Upper lobe of right lung (tissue), 1 donor: ENCODE measurements at regions not wholly inside any gene's neighbourhood (a gene's known extent, or its start where the extent isn't known, plus 50 kb on each side); places are given as distances from the start of the nearest gene placed in this dataset.

Source experiments
- ATAC-seq: fragments of 200-7000 bp; cut with Tn5 transposase; one replicate; pipeline ENCODE4 v1.9.1; 2020; ENCODE audit warnings: mild to moderate bottlenecking, moderate library complexity
- DNase-seq: peaks from one replicate; pipeline ENCODE4 v3.0.0-alpha.2; 2020
- H3K27ac ChIP-seq: fragments of 200-600 bp; one replicate; pipeline ENCODE4 v1.8.0; 2022
- H3K27me3 ChIP-seq: fragments of 200-600 bp; one replicate; pipeline ENCODE4 v1.8.0; 2022; ENCODE audit warnings: mild to moderate bottlenecking
- H3K36me3 ChIP-seq: fragments of 200-600 bp; one replicate; pipeline ENCODE4 v1.8.0; 2022
- H3K4me1 ChIP-seq: fragments of 200-600 bp; one replicate; pipeline ENCODE4 v1.8.0; 2022
- H3K4me3 ChIP-seq: fragments of 200-600 bp; one replicate; pipeline ENCODE4 v1.8.0; 2022; ENCODE audit warnings: mild to moderate bottlenecking
- H3K9me3 ChIP-seq: fragments of 200-600 bp; one replicate; pipeline ENCODE4 v1.8.0; 2022
- CTCF ChIP-seq: fragments of 200-600 bp; IDR thresholded peaks from one replicate; pipeline ENCODE4 v1.8.0; 2022; ENCODE audit warnings: antibody characterized with exemption
- intact Hi-C: fragments of 100-400 bp; cut with DNase I; formaldehyde crosslinking; loops from one replicate; pipeline ENCODE4 v1.11.0; 2022
- donor health status: DM: no; HTN: yes; CAD: no; lungs with severe emphysema.

- DNase-seq (no peak), ATAC-seq (no peak)
- no peaks in the 10 kb centered on the region for H3K36me3 ChIP-seq
- TF ChIP-seq CTCF, result no peak
- H3K27ac ChIP-seq, result no peak overlapping the region
- no peaks in the 10 kb centered on the region for H3K9me3 ChIP-seq
- no peaks in the 10 kb centered on the region for H3K4me1 ChIP-seq
- no peak overlapping the region for H3K4me3 ChIP-seq
- no peaks in the 10 kb centered on the region for H3K27me3 ChIP-seq
- intact Hi-C loops, result no loop called here
These were observed 669.1 kb downstream of the GALR1 start for GRCh38 chr18:77918730-77919129.

GRCh38 chr18:77919923-77920322 lies 670.3 kb downstream of the GALR1 start:
- Histone ChIP-seq H3K4me3 (no peak overlapping the region), H3K9me3 (no peaks in the 10 kb centered on the region), H3K4me1 (no peaks in the 10 kb centered on the region), H3K36me3 (no peaks in the 10 kb centered on the region), H3K27ac (no peak overlapping the region), H3K27me3 (no peaks in the 10 kb centered on the region)
- intact Hi-C loops, result no loop called here
- DNase-seq, result no peak
- TF ChIP-seq CTCF, result no peak
- ATAC-seq, result no peak

GRCh38 chr18:77935342-77935741 lies 685.7 kb downstream of the GALR1 start:
- intact Hi-C loops, result no loop called here
- H3K9me3 ChIP-seq, result no peaks in the 10 kb centered on the region
- no peaks in the 10 kb centered on the region for H3K27me3 ChIP-seq
- H3K4me1 ChIP-seq, result no peaks in the 10 kb centered on the region
- TF ChIP-seq CTCF, result no peak
- no peak for DNase-seq
- no peak for ATAC-seq
- H3K27ac ChIP-seq, result no peak overlapping the region
- no peaks in the 10 kb centered on the region for H3K36me3 ChIP-seq
- H3K4me3 ChIP-seq, result no peak overlapping the region

GRCh38 chr18:77940566-77940965 lies 690.9 kb downstream of the GALR1 start:
- H3K27ac ChIP-seq, result no peak overlapping the region
- no peaks in the 10 kb centered on the region for H3K9me3 ChIP-seq
- no peaks in the 10 kb centered on the region for H3K36me3 ChIP-seq
- no peak overlapping the region for H3K4me3 ChIP-seq
- intact Hi-C loops, result no loop called here
- H3K27me3 ChIP-seq, result no peaks in the 10 kb centered on the region
- no peaks in the 10 kb centered on the region for H3K4me1 ChIP-seq
- TF ChIP-seq CTCF, result no peak
- ATAC-seq (no peak), DNase-seq (no peak)

GRCh38 chr18:77944533-77944932 lies 694.9 kb downstream of the GALR1 start:
- H3K27ac ChIP-seq, result no peak overlapping the region
- H3K4me3 ChIP-seq, result no peak overlapping the region
- TF ChIP-seq CTCF, result no peak
- no peak for DNase-seq
- intact Hi-C loops, result no loop called here
- H3K4me1 ChIP-seq, result no peaks in the 10 kb centered on the region
- H3K27me3 ChIP-seq, result no peaks in the 10 kb centered on the region
- no peaks in the 10 kb centered on the region for H3K9me3 ChIP-seq
- H3K36me3 ChIP-seq, result no peaks in the 10 kb centered on the region
- ATAC-seq, result no peak

- no peak for DNase-seq
- no peak for ATAC-seq
- H3K4me1 ChIP-seq, result no peaks in the 10 kb centered on the region
- no peak overlapping the region for H3K4me3 ChIP-seq
- no peaks in the 10 kb centered on the region for H3K36me3 ChIP-seq
- no peak for TF ChIP-seq CTCF
- intact Hi-C loops, result no loop called here
- H3K27me3 ChIP-seq, result no peaks in the 10 kb centered on the region
- no peak overlapping the region for H3K27ac ChIP-seq
- H3K9me3 ChIP-seq, result no peaks in the 10 kb centered on the region
These were observed 698.9 kb downstream of the GALR1 start for GRCh38 chr18:77948567-77948966.
